Forelimb muscle (tissue), 1 donor: ENCODE measurements at regions not wholly inside any gene's neighbourhood (a gene's known extent, or its start where the extent isn't known, plus 50 kb on each side); places are given as distances from the start of the nearest gene placed in this dataset.
"Not testable (repeated sequence)": the region's sequence is repeated elsewhere in the genome, so short reads cannot be mapped to it uniquely, and the experiment has no call there.

Source experiments
- DNase-seq: peaks from one replicate; pipeline ENCODE4 v3.0.0-alpha.2; 2013; ENCODE audit warnings: low read depth

- DNase-seq = no peak
These were observed 59.2 kb downstream of the EMX2 start for GRCh38 chr10:117601716-117602115.

GRCh38 chr10:117603081-117603480 is 60.5 kb downstream of the EMX2 start:
- no peak for DNase-seq

GRCh38 chr10:117603726-117604125 is 61.2 kb downstream of the EMX2 start:
- no peak for DNase-seq

GRCh38 chr10:117609095-117609795 is 66.7 kb downstream of the EMX2 start:
- DNase-seq = peak; percentile 73

DNA sequence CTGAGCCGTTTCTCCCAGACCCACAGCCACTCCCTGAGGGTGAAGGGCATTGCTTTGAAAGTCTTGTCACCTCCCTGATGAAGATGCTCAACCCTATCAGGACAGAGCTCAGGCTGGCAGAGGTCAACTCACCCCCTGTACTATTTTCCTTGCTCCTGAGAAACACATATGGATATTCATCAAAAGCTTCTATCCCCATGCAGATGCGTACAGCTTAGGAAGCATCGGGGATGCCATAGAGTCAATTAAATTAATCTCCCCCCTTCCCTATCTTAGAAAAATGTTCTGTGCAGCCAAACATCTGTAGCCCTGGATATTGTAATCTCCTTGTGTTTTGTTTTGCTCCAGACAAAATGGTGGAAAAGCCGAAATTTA is 67.2 kb downstream of the EMX2 start:
- DNase-seq = no peak

DNA sequence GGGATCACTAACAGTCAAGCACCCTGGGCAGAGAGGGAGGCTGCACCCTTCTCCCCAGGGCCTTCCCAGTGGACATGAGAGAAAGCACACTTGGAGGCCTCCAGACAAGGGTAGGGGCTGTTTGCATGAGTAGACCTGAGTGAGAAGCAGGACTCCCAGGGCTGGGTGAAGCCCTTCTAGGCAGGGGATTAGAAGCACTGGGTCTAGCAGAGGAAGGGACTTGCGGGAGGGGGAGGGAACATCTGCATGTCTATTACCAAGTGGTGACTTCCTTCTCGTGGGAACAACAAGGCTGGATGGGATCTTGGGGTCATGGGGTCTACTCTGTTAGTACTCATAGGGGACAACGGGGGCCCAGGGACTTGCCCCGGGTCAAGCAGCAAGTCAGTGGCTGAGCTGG is 67.8 kb downstream of the EMX2 start:
- no peak for DNase-seq

GRCh38 chr10:117612113-117612512 is 69.6 kb downstream of the EMX2 start:
- DNase-seq = no peak

DNA sequence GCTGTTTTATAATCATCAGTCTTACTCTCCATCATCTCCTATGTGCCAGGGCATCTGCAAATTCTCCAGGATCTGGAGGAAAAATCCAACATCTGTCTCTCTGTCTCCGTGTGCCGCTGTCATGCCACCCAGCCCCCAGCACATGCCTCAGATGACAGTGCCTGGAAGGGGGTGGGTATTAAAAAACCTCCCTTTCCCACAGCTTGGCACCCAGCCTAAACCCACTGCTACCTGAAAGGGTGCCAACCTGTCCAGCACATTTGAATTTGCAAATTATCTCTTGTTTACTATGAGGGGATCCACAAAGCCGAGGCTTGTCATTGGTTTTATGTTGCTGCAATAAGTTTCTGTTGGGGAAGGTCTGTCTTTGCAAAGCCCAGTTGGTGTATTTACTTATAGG is 73.1 kb downstream of the EMX2 start:
- no peak for DNase-seq

DNA sequence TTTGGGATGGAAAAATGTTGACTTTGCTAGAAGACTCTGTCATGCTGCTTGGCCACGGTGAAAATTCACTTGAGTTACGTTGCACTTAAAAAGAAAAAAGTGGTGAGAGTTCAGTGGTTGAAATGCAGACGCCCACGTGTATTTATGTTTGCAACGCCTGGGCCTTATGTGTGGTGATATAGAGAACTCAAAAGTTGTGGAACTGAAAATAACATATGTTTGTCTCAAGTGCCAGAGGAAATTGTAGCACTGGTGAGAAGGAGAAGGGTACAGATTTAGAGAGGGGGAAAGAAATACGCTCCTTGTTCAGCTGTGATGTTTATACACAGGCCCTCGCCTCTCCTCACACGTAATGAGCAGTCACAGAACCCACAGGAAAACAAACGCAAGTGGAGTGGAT is 73.6 kb downstream of the EMX2 start:
- DNase-seq = no peak

DNA sequence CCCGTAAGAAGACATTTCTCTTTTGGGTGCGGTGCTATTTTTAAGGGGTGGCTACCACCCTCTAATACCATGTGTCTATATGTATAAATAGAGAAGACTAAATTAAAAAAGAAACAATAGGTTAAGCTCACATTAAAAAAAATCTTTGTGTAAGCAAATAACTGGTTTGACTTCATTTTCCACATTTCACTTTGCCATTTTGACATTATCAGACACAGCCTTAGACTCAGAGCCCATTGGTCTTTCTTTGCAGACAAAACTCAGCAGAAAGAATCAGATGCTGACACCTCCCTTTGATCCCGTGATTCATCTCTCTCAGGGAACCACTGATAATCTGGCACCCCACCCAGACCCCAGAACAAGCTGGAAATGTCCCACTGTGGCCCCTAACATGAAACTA is 74.5 kb downstream of the EMX2 start:
- DNase-seq = no peak

- DNase-seq = no peak
These were observed 75.1 kb downstream of the EMX2 start for GRCh38 chr10:117617659-117618058.

- no peak for DNase-seq
These were observed 76.7 kb downstream of the EMX2 start for GRCh38 chr10:117619223-117619622.

- no peak for DNase-seq
These were observed 77.3 kb downstream of the EMX2 start for GRCh38 chr10:117619707-117620405.

- no peak for DNase-seq
These were observed 78.7 kb downstream of the EMX2 start for GRCh38 chr10:117621196-117621595.

DNA sequence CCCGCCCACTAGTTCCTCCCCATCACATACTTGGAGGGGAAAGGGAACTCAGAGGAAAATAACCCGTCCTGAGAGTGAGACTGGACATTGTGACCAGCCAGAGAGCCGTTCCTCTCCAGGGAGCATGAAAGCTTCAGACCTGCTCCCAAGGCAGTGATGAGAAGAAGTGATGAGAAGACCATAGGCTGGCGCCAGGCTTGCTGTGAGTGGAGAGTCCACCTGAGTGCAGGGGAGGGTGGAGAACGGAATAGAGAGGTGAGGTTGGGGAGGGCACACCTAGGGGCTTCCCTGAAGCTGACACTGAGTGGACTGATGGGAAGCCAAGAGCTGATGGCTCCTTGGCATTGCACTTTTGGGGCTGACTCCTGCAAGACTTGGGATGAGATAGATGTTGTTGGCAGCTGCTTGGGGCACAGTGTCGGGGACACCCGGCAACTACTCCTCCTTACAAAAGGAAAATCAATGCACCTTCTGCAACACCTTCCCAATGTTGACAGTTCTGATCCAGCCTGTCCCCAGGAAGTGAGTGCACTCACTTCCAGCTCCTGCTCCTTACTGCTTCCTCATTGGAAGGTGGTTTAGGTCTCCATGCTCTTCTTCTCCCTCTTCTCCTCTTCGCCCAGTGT is 79.4 kb downstream of the EMX2 start:
- DNase-seq = no peak

DNA sequence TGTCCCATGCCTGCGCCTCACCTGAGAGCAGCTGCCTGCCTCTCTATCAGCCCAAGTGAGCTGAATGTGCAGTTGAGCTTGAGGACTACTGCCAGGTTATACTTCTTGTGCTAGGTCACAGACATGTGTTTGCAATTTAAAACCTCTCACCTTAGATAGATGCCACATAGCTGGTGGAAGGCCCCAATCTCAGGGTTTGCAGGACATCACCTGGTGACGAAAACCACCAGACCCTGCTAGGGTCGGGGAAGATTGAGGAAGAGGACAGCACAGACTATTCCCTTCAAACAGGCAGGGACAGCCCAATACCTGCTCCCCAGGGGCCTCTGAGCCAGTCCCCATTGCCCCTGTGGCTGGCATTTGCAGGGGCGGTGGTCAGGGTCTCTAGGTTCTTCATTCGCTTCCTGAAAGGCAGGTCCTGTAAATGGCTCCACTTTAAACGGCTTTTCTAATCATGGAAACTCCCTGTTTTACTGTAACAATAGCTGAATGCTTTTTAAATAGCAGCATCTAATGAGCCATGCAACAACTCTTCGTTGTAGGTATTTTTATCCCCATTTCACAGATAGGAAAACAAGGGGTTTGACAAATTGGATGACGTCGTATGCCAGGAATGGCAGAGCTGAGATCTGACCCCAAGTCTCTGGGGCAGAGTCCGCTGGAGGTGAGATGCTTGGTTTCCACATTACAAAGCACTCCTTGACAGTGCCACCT is 80.1 kb downstream of the EMX2 start:
- DNase-seq = no peak

DNA sequence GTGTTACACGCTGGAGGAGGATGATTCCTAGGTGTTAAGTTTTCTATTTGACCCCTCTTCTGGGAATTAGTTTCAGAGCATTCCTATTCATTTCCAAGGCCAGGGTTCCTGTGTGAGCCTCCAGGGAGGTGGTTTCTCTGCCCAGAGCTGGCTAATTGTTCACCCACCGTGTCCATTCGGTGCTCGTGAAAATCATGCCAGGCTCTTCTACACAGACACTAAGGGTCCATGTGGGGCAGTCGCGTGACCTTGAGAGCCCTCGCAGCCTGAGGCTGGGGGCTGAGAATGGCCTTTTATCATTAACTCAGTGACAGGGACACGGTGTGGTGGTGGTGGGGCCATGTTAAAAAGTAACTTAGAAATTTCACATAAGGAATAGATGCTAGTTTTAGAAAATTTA is 83.7 kb downstream of the EMX2 start:
- DNase-seq = no peak

DNA sequence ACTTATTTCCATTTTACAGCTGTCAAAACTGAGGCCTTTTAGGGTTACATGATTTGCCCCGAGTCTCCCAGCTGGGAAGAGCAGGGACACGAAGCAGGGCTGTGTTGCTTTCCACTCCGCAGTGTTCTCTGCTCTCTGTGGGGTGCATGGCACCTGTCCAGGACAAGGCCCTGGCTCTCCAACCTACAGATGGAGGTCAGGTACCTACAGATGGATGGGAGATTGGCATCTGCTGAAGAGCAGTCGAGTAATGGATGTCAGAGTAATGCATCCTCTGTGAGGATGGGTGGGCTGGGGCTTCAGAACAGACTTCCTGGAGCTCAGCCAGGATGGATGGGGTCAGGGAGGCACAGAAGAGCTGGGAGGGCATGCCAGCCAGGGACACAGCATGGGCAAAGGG is 85.0 kb downstream of the EMX2 start:
- no peak for DNase-seq

DNA sequence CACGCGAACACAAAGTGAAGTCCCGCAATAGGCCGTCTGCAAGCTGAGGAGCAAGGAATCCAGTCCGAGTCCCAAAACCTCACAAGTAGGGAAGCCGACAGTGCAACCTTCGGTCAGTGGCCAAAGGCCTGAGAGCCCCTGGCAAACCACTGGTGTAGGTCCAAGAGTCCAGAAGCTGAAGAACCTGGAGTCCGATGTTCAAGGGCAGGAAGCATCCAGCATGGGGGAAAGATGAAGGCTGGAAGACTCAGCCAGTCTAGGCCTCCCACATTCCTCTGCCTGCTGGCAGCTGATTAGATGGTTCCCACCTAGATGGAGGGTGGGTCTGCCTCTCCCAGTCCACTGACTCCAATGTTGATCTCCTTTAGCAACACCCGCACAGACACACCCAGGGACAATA is 87.2 kb downstream of the EMX2 start:
- not testable (repeated sequence) for DNase-seq

DNA sequence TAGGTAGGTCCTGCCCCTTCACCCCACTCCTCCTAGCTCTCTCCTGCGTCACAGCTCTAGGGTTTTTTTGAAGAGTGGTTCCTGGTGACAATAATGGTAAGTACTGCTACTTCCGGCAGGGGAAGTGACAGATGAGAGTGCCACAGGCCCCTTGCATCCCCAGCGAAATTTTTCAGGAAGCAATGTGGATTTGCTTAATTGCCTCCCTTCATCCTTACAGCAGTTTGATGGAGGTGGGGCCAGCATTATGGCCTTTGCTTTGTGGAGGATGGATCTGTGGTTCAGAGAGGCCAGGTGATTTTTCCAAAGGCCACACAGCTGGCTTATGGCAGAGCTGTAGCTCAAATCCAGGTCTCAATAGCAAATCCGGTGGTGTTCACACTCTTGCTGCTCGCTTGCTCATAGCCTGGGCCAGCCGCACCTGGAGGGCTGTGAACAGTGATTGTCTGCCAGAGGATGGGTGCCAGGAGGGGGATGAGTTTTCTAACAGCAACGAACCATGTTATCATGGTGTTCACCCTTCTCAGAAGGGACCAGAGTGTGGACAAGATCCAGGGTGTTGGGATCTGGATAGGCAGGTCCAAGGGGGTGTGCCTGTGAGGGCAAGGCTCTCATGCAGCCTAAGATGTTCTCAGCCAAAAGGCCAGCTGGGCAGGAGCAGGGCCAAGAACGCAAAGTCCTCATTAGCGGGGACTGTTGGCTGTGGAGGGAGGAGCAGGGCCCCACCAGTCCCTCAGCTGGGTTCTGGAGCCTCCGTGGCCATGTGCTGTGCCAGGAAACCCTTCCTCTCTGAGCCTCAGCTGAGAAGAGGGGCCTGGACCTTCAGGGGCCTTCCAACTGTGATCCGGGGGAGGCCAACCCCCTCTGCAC is 89.0 kb downstream of the EMX2 start:
- DNase-seq = no peak

GRCh38 chr10:117632406-117632805 is 89.9 kb downstream of the EMX2 start:
- DNase-seq = no peak

- DNase-seq = no peak
These were observed 93.3 kb downstream of the EMX2 start for GRCh38 chr10:117635826-117636225.
